Gastrocnemius medialis (tissue), 4 donors: ENCODE measurements at regions not wholly inside any gene's neighbourhood (a gene's known extent, or its start where the extent isn't known, plus 50 kb on each side); places are given as distances from the start of the nearest gene placed in this dataset.

Experiments used
- ATAC-seq, 2 donors: fragments of 150-250 bp; one replicate each; pipeline ENCODE4 v1.9.1; 2016
- DNase-seq, 2 donors: peaks; one replicate each; pipeline ENCODE4 v3.0.0-alpha.2; 2019
- H3K27ac ChIP-seq, 4 donors: fragments of 200-600 bp; sonication (generic); 1 replicate in 1 of 4; 2 replicates in 3 of 4; pipeline ENCODE4 v1.5.1; 2016 to 2018; ENCODE audit warnings: mild to moderate bottlenecking in 2 of 4, moderate library complexity in 1 of 4
- H3K27me3 ChIP-seq, 3 donors: fragments of 200-600 bp; sonication (generic) in 2 of 3; 1 replicate in 1 of 3; 2 replicates in 2 of 3; pipeline versions ENCODE4 v1.5.1 to v1.6.0; 2016 to 2019; ENCODE audit warnings: mild to moderate bottlenecking in 1 of 3, moderate library complexity in 1 of 3
- H3K36me3 ChIP-seq, 2 donors: fragments of 200-600 bp; sonication (generic) in 1 of 2; one replicate each; pipeline ENCODE4 v1.5.1; 2017 to 2018
- H3K4me1 ChIP-seq, 2 donors: fragments of 200-600 bp; sonication (generic) in 1 of 2; one replicate each; pipeline ENCODE4 v1.5.1; 2016 to 2017; ENCODE audit warnings: mild to moderate bottlenecking in 2 of 2
- H3K4me3 ChIP-seq, 4 donors: fragments of 200-600 bp; sonication (generic) in 3 of 4; 1 replicate in 1 of 4; 2 replicates in 3 of 4; pipeline ENCODE4 v1.5.1; 2016 to 2019; ENCODE audit warnings: mild to moderate bottlenecking in 2 of 4
- H3K9me3 ChIP-seq, 3 donors: fragments of 200-600 bp; sonication (generic) in 2 of 3; 1 replicate in 1 of 3; 2 replicates in 2 of 3; pipeline ENCODE4 v1.5.1; 2016 to 2019
- POLR2A ChIP-seq, 2 donors: fragments of 450-650 bp; IDR thresholded peaks; one replicate each; pipeline ENCODE4 v1.6.1; 2017; ENCODE audit warnings: antibody characterized with exemption in 2 of 2, mild to moderate bottlenecking in 2 of 2, moderate library complexity in 2 of 2
- in situ Hi-C, 4 donors: fragments of 200-750 bp; cut with MboI; loops; one replicate each; pipeline versions ENCODE4 v1.15.0 to v1.8.0; 2017; ENCODE audit warnings: low sequenced_read_pairs in 4 of 4
- intact Hi-C: fragments of 100-400 bp; cut with DNase I; formaldehyde crosslinking; loops from one replicate; pipeline ENCODE4 v1.15.1; 2023; ENCODE audit warnings: low total_unique reads
- TF ChIP-seq, protein P1 (sequence below), 5 experiments: fragments of 450-650 bp in 3 of 5; fragments of 200-600 bp in 2 of 5; sonication (generic) in 2 of 5; IDR thresholded peaks in 4 of 5; conservative IDR thresholded peaks in 1 of 5; 1 replicate in 4 of 5; 2 replicates in 1 of 5; pipeline ENCODE4 v1.5.1; 2016 to 2019; ENCODE audit warnings: antibody characterized with exemption in 5 of 5, mild to moderate bottlenecking in 3 of 5, moderate library complexity in 3 of 5

DNA sequence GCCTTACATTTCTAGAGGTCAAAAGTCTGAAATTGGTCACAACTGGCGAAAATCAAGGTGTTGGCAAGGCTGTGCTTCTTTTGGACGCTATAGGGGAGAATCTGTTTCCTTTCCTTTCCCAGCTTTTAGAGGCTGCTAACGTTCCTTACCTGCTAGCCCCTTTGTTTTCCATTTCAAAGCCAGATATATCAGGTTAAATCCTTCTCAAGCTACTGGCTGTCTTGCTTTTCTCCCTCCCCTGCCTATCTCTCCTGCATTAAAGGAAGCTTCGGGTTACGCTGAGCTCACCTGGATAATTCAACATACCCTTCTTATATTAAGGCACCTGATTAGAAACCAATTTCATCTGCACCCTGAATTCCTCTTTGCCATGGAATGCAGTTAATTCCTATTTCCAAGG lies 1569.7 kb upstream of the SLC10A2 start:
- in situ Hi-C loops: no loop called here
- no peaks in the 10 kb centered on the region for H3K9me3 ChIP-seq
- intact Hi-C loops: no loop called here

DNA sequence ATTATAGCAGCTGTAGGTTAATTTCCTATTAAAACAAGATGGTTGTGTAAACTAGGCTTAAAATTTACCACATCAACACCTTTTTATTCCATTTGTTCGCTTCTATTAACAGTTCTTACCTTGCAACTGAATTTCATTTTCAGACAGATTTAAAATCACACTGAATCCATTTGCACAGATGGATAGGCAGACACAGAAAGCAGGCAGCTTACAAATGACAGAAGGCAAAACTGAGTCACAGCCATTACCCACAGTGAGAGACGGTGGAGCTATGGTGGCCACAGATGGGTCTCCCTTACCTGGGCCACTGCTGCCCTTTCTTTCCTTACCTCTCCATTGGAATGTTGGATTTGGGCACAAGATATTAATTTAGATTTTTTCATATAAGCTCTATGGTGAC lies 1567.8 kb upstream of the SLC10A2 start:
- H3K27ac ChIP-seq: no peak overlapping the region
- in situ Hi-C loops (no loop called here), intact Hi-C loops (no loop called here)
- H3K27me3 ChIP-seq: no peaks in the 10 kb centered on the region
- no peak overlapping the region for H3K4me3 ChIP-seq
- no peak for ATAC-seq
- H3K4me1 ChIP-seq: no peaks in the 10 kb centered on the region
- H3K9me3 ChIP-seq: no peaks in the 10 kb centered on the region
- DNase-seq: no peak
- TF ChIP-seq, protein P1, sequence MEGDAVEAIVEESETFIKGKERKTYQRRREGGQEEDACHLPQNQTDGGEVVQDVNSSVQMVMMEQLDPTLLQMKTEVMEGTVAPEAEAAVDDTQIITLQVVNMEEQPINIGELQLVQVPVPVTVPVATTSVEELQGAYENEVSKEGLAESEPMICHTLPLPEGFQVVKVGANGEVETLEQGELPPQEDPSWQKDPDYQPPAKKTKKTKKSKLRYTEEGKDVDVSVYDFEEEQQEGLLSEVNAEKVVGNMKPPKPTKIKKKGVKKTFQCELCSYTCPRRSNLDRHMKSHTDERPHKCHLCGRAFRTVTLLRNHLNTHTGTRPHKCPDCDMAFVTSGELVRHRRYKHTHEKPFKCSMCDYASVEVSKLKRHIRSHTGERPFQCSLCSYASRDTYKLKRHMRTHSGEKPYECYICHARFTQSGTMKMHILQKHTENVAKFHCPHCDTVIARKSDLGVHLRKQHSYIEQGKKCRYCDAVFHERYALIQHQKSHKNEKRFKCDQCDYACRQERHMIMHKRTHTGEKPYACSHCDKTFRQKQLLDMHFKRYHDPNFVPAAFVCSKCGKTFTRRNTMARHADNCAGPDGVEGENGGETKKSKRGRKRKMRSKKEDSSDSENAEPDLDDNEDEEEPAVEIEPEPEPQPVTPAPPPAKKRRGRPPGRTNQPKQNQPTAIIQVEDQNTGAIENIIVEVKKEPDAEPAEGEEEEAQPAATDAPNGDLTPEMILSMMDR (IDR thresholded peaks at IDR 0.05 in 4 of 5, conservative IDR thresholded peaks at IDR 0.05 in 1 of 5): no peak
- TF ChIP-seq POLR2A (IDR thresholded peaks at IDR 0.05): no peak
- H3K36me3 ChIP-seq: no peaks in the 10 kb centered on the region

More for the DNA sequence above, 1569.7 kb upstream of the SLC10A2 start:
- TF ChIP-seq, protein P1 (IDR thresholded peaks at IDR 0.05 in 4 of 5, conservative IDR thresholded peaks at IDR 0.05 in 1 of 5): no peak
- TF ChIP-seq POLR2A (IDR thresholded peaks at IDR 0.05): no peak
- Histone ChIP-seq H3K36me3 (no peaks in the 10 kb centered on the region), H3K27ac (no peak overlapping the region), H3K27me3 (no peaks in the 10 kb centered on the region), H3K4me3 (no peak overlapping the region), H3K4me1 (no peaks in the 10 kb centered on the region)
- DNase-seq (no peak), ATAC-seq (no peak)

DNA sequence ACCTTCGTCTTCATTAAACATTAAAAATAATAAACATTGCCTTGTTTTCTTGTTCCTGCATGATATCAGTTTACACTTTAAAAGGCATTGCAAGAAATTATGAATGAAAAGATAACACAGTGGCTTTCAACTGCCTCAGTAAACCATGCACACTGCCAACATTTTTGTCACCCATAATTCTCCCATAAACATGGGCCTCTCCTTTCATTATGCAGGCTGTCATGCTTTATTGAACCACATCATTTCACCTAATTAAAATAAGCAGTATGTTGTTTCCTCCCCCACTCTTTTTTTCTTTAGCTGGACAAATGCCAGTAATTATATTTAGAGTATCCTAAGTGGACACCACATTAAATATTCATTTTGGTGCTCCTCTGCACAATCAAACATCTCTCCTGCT lies 1566.5 kb upstream of the SLC10A2 start:
- H3K27ac ChIP-seq: no peak overlapping the region
- DNase-seq: no peak
- H3K9me3 ChIP-seq: no peaks in the 10 kb centered on the region
- no peak for TF ChIP-seq POLR2A (IDR thresholded peaks at IDR 0.05)
- TF ChIP-seq, protein P1 (IDR thresholded peaks at IDR 0.05 in 4 of 5, conservative IDR thresholded peaks at IDR 0.05 in 1 of 5): no peak
- no peaks in the 10 kb centered on the region for H3K4me1 ChIP-seq
- ATAC-seq: no peak
- H3K36me3 ChIP-seq: no peaks in the 10 kb centered on the region
- in situ Hi-C loops: no loop called here
- no peaks in the 10 kb centered on the region for H3K27me3 ChIP-seq
- intact Hi-C loops: no loop called here
- no peak overlapping the region for H3K4me3 ChIP-seq

DNA sequence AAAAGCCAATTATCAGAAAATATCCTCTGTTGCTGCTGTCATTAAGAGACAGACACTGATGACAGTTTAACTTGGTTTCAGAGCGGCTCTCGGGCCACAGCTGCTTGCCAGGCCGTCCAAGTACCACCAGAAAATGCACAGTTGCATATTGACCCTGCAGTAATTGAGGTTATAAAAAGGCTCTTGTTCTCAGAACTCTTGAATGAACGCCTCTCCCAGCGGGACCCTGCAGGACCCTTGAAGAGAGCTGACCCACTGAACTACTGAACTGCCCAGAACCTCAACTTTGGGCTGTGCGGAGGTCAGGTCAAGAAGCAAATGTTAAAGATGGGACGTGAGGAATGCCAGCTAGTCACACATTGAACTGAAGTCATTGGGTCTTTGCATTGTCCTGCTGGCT lies 1559.0 kb upstream of the SLC10A2 start:
- intact Hi-C loops: no loop called here
- ATAC-seq (no peak), DNase-seq (no peak)
- Histone ChIP-seq H3K4me1 (no peaks in the 10 kb centered on the region), H3K27ac (no peak overlapping the region), H3K36me3 (no peaks in the 10 kb centered on the region), H3K27me3 (no peaks in the 10 kb centered on the region), H3K9me3 (no peaks in the 10 kb centered on the region), H3K4me3 (no peak overlapping the region)
- in situ Hi-C loops: no loop called here
- TF ChIP-seq POLR2A (IDR thresholded peaks at IDR 0.05): no peak
- TF ChIP-seq, protein P1 (IDR thresholded peaks at IDR 0.05 in 4 of 5, conservative IDR thresholded peaks at IDR 0.05 in 1 of 5): no peak

DNA sequence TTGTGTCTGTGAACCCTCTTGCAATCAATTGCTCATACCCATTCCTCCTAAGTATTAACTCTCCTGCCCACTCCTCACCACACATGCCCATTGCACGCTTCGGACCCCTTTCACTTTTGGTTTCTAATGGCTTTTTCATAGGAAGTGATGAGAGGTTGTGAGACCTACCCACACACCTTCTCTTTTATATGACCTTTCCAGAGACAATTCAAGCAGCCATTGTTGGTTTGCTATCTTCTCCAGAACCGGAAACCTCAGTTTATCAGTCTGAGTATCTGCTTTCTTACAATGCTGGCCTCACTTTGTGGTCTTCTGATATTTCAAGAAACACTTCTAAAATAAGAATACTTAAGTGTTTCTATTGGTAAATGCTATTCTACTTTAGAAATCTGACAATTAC lies 1550.8 kb upstream of the SLC10A2 start:
- H3K4me1 ChIP-seq: no peaks in the 10 kb centered on the region
- no peak overlapping the region for H3K27ac ChIP-seq
- no peak for DNase-seq
- H3K9me3 ChIP-seq: no peaks in the 10 kb centered on the region
- no peaks in the 10 kb centered on the region for H3K36me3 ChIP-seq
- TF ChIP-seq, protein P1 (IDR thresholded peaks at IDR 0.05 in 4 of 5, conservative IDR thresholded peaks at IDR 0.05 in 1 of 5): no peak
- TF ChIP-seq POLR2A (IDR thresholded peaks at IDR 0.05): no peak
- H3K27me3 ChIP-seq: no peaks in the 10 kb centered on the region
- no peak for ATAC-seq
- intact Hi-C loops (no loop called here), in situ Hi-C loops (no loop called here)
- H3K4me3 ChIP-seq: no peak overlapping the region
